ENCODE measurements at regions not wholly inside any gene's neighbourhood (a gene's known extent, or its start where the extent isn't known, plus 50 kb on each side); places are given as distances from the start of the nearest gene placed in this dataset.

DNA sequence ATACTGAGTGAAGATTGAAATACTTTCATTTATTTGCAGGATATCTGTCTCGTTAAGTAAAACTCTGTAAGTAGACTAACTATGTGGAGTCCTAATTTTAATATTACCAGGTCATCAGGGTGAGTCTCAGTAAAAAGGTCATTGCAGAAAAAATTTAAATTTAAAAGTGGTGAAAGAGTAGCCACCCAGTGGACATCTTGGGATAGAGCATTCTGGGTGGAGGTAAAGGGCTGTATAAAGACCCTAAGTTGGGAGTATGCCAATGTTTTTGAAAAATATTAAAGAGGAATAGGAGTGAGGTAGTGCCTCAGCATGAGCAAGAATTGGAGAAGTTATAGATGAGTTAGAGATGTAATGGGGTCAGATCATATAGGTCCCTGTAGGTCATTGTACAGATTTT is 145.5 kb downstream of the HMHB1 start:
- Histone ChIP-seq H3K27ac (ENCODE audit: insufficient read length, low read depth, low read length) (no peak overlapping the region), H3K4me2 (ENCODE audit: insufficient read depth, insufficient read length, low read length) (no peak overlapping the region), H2BK120ac (ENCODE audit: low read depth, low read length, poor library complexity, severe bottlenecking) (no peak overlapping the region), H2AFZ (ENCODE audit: low read length) (no peak overlapping the region), H3K23ac (ENCODE audit: insufficient read length, low read depth, low read length) (no peak overlapping the region), H3K9ac (ENCODE audit: extremely low read depth, insufficient read length, low read length) (no peak overlapping the region), H3K4ac (ENCODE audit: low read depth, low read length) (no peak overlapping the region), H4K8ac (replicated peaks; ENCODE audit: insufficient read length, low read depth, low read length) (no peak overlapping the region), H3K14ac (ENCODE audit: insufficient read depth, low read length) (no peak overlapping the region), H4K20me1 (ENCODE audit: control insufficient read depth, insufficient read depth, insufficient read length) (no peaks in the 10 kb centered on the region), H3T11ph (ENCODE audit: low read length) (no peak overlapping the region), H4K91ac (ENCODE audit: insufficient read length, low read depth, low read length) (no peak overlapping the region), H3K9me3 (ENCODE audit: control insufficient read depth, low read depth, low read length) (no peaks in the 10 kb centered on the region), H3K4me1 (ENCODE audit: insufficient read depth, low read length) (no peaks in the 10 kb centered on the region), H4K5ac (ENCODE audit: insufficient read length, low read depth, low read length) (no peak overlapping the region), H3K27me3 (ENCODE audit: insufficient read depth, low read length) (no peaks in the 10 kb centered on the region), H2BK5ac (ENCODE audit: insufficient read length, low read length) (no peak overlapping the region), H2BK20ac (ENCODE audit: low read depth, low read length, poor library complexity, severe bottlenecking) (no peak overlapping the region), H3K79me1 (ENCODE audit: insufficient read depth, low read depth, low read length, poor library complexity, severe bottlenecking) (no peaks in the 10 kb centered on the region), H3K23me2 (ENCODE audit: insufficient read length, low read depth, low read length, poor library complexity, severe bottlenecking) (no peaks in the 10 kb centered on the region), H2BK15ac (ENCODE audit: low read depth, low read length) (no peak overlapping the region), H2AK5ac (ENCODE audit: insufficient read length, low read length) (no peak overlapping the region), H2BK12ac (ENCODE audit: insufficient read length, low read depth, low read length) (no peak overlapping the region), H3K79me2 (ENCODE audit: insufficient read depth, low read length) (no peaks in the 10 kb centered on the region), H3K56ac (ENCODE audit: insufficient read length, low read depth, low read length) (no peak overlapping the region), H3K18ac (ENCODE audit: insufficient read length, low read depth, low read length) (no peak overlapping the region)
- DNase-seq: no peak
- TF ChIP-seq CTCF (conservative IDR thresholded peaks at IDR 0.05): peak; percentile 65
- no peaks in the 10 kb centered on the region for H3K9me3 Mint-ChIP-seq
- no peaks in the 10 kb centered on the region for H3K4me1 Mint-ChIP-seq
- no CpG with 5 or more reads among the region's 1 CpG for WGBS (ENCODE audit: extremely low coverage, insufficient read length, low lambda C conversion rate)
- no peak overlapping the region for H3K4me3 Mint-ChIP-seq
- no peaks in the 10 kb centered on the region for H3K36me3 Mint-ChIP-seq (ENCODE audit: insufficient read depth in 1 of 3, low read depth in 3 of 3)
- no peaks in the 10 kb centered on the region for H3K27me3 Mint-ChIP-seq (ENCODE audit: low read depth)
- H3K27ac Mint-ChIP-seq: no peak overlapping the region
